ENCODE measurements at regions not wholly inside any gene's neighbourhood (a gene's known extent, or its start where the extent isn't known, plus 50 kb on each side); places are given as distances from the start of the nearest gene placed in this dataset.

GRCh38 chr5:93887678-93888077, 146.3 kb upstream of the POU5F2 start:
- H4K91ac ChIP-seq (ENCODE audit: insufficient read length, low read depth, low read length): no peak overlapping the region
- H3K14ac ChIP-seq (ENCODE audit: insufficient read depth, low read length): no peak overlapping the region
- no peak overlapping the region for H3K18ac ChIP-seq (ENCODE audit: insufficient read length, low read depth, low read length)
- H2BK120ac ChIP-seq (ENCODE audit: low read depth, low read length, poor library complexity, severe bottlenecking): no peak overlapping the region
- TF ChIP-seq, protein P1, sequence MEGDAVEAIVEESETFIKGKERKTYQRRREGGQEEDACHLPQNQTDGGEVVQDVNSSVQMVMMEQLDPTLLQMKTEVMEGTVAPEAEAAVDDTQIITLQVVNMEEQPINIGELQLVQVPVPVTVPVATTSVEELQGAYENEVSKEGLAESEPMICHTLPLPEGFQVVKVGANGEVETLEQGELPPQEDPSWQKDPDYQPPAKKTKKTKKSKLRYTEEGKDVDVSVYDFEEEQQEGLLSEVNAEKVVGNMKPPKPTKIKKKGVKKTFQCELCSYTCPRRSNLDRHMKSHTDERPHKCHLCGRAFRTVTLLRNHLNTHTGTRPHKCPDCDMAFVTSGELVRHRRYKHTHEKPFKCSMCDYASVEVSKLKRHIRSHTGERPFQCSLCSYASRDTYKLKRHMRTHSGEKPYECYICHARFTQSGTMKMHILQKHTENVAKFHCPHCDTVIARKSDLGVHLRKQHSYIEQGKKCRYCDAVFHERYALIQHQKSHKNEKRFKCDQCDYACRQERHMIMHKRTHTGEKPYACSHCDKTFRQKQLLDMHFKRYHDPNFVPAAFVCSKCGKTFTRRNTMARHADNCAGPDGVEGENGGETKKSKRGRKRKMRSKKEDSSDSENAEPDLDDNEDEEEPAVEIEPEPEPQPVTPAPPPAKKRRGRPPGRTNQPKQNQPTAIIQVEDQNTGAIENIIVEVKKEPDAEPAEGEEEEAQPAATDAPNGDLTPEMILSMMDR (conservative IDR thresholded peaks at IDR 0.05): no peak
- no peak overlapping the region for H2BK20ac ChIP-seq (ENCODE audit: low read depth, low read length, poor library complexity, severe bottlenecking)
- H2BK15ac ChIP-seq (ENCODE audit: low read depth, low read length): no peak overlapping the region
- no peak overlapping the region for H2BK12ac ChIP-seq (ENCODE audit: insufficient read length, low read depth, low read length)
- no peaks in the 10 kb centered on the region for H3K9me3 Mint-ChIP-seq
- no peaks in the 10 kb centered on the region for H3K79me1 ChIP-seq (ENCODE audit: insufficient read depth, low read depth, low read length, poor library complexity, severe bottlenecking)
- H3K23me2 ChIP-seq (ENCODE audit: insufficient read length, low read depth, low read length, poor library complexity, severe bottlenecking): no peaks in the 10 kb centered on the region
- no peaks in the 10 kb centered on the region for H3K9me3 ChIP-seq (ENCODE audit: control insufficient read depth, low read depth, low read length)
- H3K27ac Mint-ChIP-seq: no peak overlapping the region
- no peak for DNase-seq
- H4K5ac ChIP-seq (ENCODE audit: insufficient read length, low read depth, low read length): no peak overlapping the region
- H3K27me3 Mint-ChIP-seq (ENCODE audit: low read depth): no peaks in the 10 kb centered on the region
- no peak overlapping the region for H3K4ac ChIP-seq (ENCODE audit: low read depth, low read length)
- H3T11ph ChIP-seq (ENCODE audit: low read length): no peak overlapping the region
- H2AFZ ChIP-seq (ENCODE audit: low read length): no peak overlapping the region
- H3K36me3 Mint-ChIP-seq (ENCODE audit: insufficient read depth in 1 of 3, low read depth in 3 of 3): no peaks in the 10 kb centered on the region
- H4K20me1 ChIP-seq (ENCODE audit: control insufficient read depth, insufficient read depth, insufficient read length): no peaks in the 10 kb centered on the region
- no peak overlapping the region for H3K9ac ChIP-seq (ENCODE audit: extremely low read depth, insufficient read length, low read length)
- no peak overlapping the region for H2AK5ac ChIP-seq (ENCODE audit: insufficient read length, low read length)
- H3K56ac ChIP-seq (ENCODE audit: insufficient read length, low read depth, low read length): no peak overlapping the region
- no peaks in the 10 kb centered on the region for H3K27me3 ChIP-seq (ENCODE audit: insufficient read depth, low read length)
- H4K8ac ChIP-seq (replicated peaks; ENCODE audit: insufficient read length, low read depth, low read length): no peak overlapping the region
- H3K23ac ChIP-seq (ENCODE audit: insufficient read length, low read depth, low read length): no peak overlapping the region
- no peak overlapping the region for H3K4me3 Mint-ChIP-seq
- H3K4me1 ChIP-seq (ENCODE audit: insufficient read depth, low read length): no peaks in the 10 kb centered on the region
- no peak overlapping the region for H2BK5ac ChIP-seq (ENCODE audit: insufficient read length, low read length)
- H3K79me2 ChIP-seq (ENCODE audit: insufficient read depth, low read length): no peaks in the 10 kb centered on the region
- no peak overlapping the region for H3K27ac ChIP-seq (ENCODE audit: insufficient read length, low read depth, low read length)
- peaks cover 3% of the 10 kb centered on the region in 2 experiments; a peak in 2 of 4 replicates for H3K4me1 Mint-ChIP-seq
- H3K4me2 ChIP-seq (ENCODE audit: insufficient read depth, insufficient read length, low read length): no peak overlapping the region
- no CpG with 5 or more reads among the region's 1 CpG for WGBS (ENCODE audit: extremely low coverage, insufficient read length, low lambda C conversion rate)

All from H9 (cell line).